ENCODE measurements at regions not wholly inside any gene's neighbourhood (a gene's known extent, or its start where the extent isn't known, plus 50 kb on each side); places are given as distances from the start of the nearest gene placed in this dataset.

- Histone ChIP-seq H3K4me3 (ENCODE audit: extremely low read depth in 1 of 4, insufficient read depth in 2 of 4, low read depth in 3 of 4, low read length in 4 of 4) (no peak overlapping the region), H3K23ac (ENCODE audit: insufficient read length) (no peak overlapping the region), H2BK12ac (ENCODE audit: low read depth, low read length) (no peak overlapping the region), H3K9me3 (ENCODE audit: insufficient read depth in 2 of 2, low read depth in 1 of 2, low read length in 1 of 2) (peaks cover 59 to 66% of the 10 kb centered on the region in 2 experiments), H3K27me3 (replicated peaks in 1 of 4; ENCODE audit: control insufficient read depth in 3 of 4, extremely low read depth in 1 of 4, insufficient read depth in 3 of 4, low read length in 3 of 4) (no peaks in the 10 kb centered on the region), H3K9ac (replicated peaks in 1 of 4; ENCODE audit: extremely low read depth in 1 of 4, low read depth in 3 of 4, low read length in 3 of 4) (no peak overlapping the region), H3K36me3 (ENCODE audit: control insufficient read depth in 2 of 4, insufficient read depth in 4 of 4, low read length in 3 of 4) (no peaks in the 10 kb centered on the region), H3K56ac (replicated peaks; ENCODE audit: insufficient read length, low read depth, low read length) (no peak overlapping the region), H3K4me2 (ENCODE audit: insufficient read depth in 1 of 2, low read depth in 2 of 2, low read length in 2 of 2) (no peak overlapping the region), H3K79me2 (ENCODE audit: control insufficient read depth in 1 of 2, insufficient read depth in 2 of 2, low read length in 2 of 2) (no peaks in the 10 kb centered on the region), H3K79me1 (ENCODE audit: low read depth, low read length) (no peaks in the 10 kb centered on the region), H2AFZ (ENCODE audit: low read length) (no peak overlapping the region), H2BK15ac (ENCODE audit: low read length) (no peak overlapping the region), H3K14ac (ENCODE audit: insufficient read length) (no peak overlapping the region), H3K18ac (ENCODE audit: extremely low read depth, low read length) (no peak overlapping the region), H3K27ac (ENCODE audit: low read depth, low read length) (no peak overlapping the region), H3K23me2 (ENCODE audit: low read depth, low read length) (no peaks in the 10 kb centered on the region), H2BK120ac (replicated peaks; ENCODE audit: low read depth, low read length) (no peak overlapping the region), H4K20me1 (replicated peaks in 1 of 2; ENCODE audit: control insufficient read depth in 1 of 2, insufficient read depth in 2 of 2, low read length in 2 of 2) (no peaks in the 10 kb centered on the region), H2AK5ac (ENCODE audit: low read depth, low read length) (no peak overlapping the region), H3K4me1 (replicated peaks in 1 of 4; ENCODE audit: control insufficient read depth in 3 of 4, insufficient read depth in 4 of 4, low read length in 3 of 4) (no peaks in the 10 kb centered on the region), H2BK20ac (ENCODE audit: low read length) (no peak overlapping the region), H4K8ac (ENCODE audit: extremely low read depth, insufficient read depth, low read length) (no peak overlapping the region), H2BK5ac (ENCODE audit: low read depth, low read length) (no peak overlapping the region), H4K5ac (ENCODE audit: insufficient read length, low read depth, low read length) (no peak overlapping the region), H4K91ac (replicated peaks; ENCODE audit: insufficient read length, low read length) (no peak overlapping the region), H3K4ac (replicated peaks; ENCODE audit: insufficient read length, low read depth, low read length) (no peak overlapping the region)
- CTCF ChIA-PET (ENCODE audit: partially characterized antibody), result interaction anchor here (1.4 kb wide), 1 partner anchor 31 kb away, joined by 3 read pairs; no protein-coding TSS in a partner anchor
- 90% methylated on average over 2 of the region's 2 CpGs; no CpG with 5 or more reads in 1 of the 2 experiments for WGBS, 2 experiments (ENCODE audit: extremely low coverage in 1 of 2, insufficient coverage in 1 of 2, insufficient read length in 1 of 2, insufficient replicate concordance in 2 of 2, low coverage in 1 of 2, low lambda C conversion rate in 2 of 2, missing lambda C conversion rate in 1 of 2)
- POLR2A ChIA-PET (ENCODE audit: partially characterized antibody), result no interaction called here
- FAIRE-seq, result no peak
- DNase-seq (ENCODE audit: low read depth in 1 of 2, low spot score in 2 of 2), result no peak
- TF ChIP-seq SRF (IDR thresholded peaks at IDR 0.05; ENCODE audit: low read depth, low read length) (no peak), SAP30 (IDR thresholded peaks at IDR 0.05; ENCODE audit: insufficient read depth, insufficient replicate concordance, low read length) (no peak), POLR2A (IDR thresholded peaks at IDR 0.05; ENCODE audit: control extremely low read depth in 1 of 2, low read depth in 2 of 2, low read length in 2 of 2) (no peak), ZNF274 (IDR thresholded peaks at IDR 0.05; ENCODE audit: borderline replicate concordance, extremely low read depth, low read length) (no peak), EZH2 (IDR thresholded peaks at IDR 0.05; ENCODE audit: low read depth, low read length, severe bottlenecking) (no peak), HDAC2 (IDR thresholded peaks at IDR 0.05; ENCODE audit: borderline replicate concordance in 1 of 2, low read depth in 2 of 2, low read length in 2 of 2) (no peak), BCL11A (IDR thresholded peaks at IDR 0.05; ENCODE audit: low read depth in 2 of 2, low read length in 2 of 2) (no peak), KDM4A (IDR thresholded peaks at IDR 0.05; ENCODE audit: low read depth, low read length, severe bottlenecking) (no peak), E2F6 (IDR thresholded peaks at IDR 0.05) (no peak), FOSL1 (IDR thresholded peaks at IDR 0.05; ENCODE audit: insufficient read depth, low read depth, low read length) (no peak), CHD1 (IDR thresholded peaks at IDR 0.05; ENCODE audit: low read depth, low read length) (no peak)
These were observed 541.6 kb downstream of the TMEM121 start for GRCh38 chr14:106067935-106068334.

Measured in H1 (cell line).